Naive thymus-derived CD4-positive, alpha-beta T cell (primary cell): ENCODE measurements at regions not wholly inside any gene's neighbourhood (a gene's known extent, or its start where the extent isn't known, plus 50 kb on each side); places are given as distances from the start of the nearest gene placed in this dataset.
A peak's percentile ranks its signal among the peaks of the same experiment; 100 is the strongest.

Source experiments
- ATAC-seq: fragments of 150-1000 bp; cut with Tn5 transposase; 2 replicates; pipeline ENCODE4 v1.10.0; 2021; ENCODE audit warnings: mild to moderate bottlenecking, moderate library complexity
- CTCF ChIA-PET: fragments of 350-600 bp; sonication (Branson Sonifier 250); formaldehyde crosslinking; loops from one replicate; lab custom pipeline; 2021; ENCODE audit warnings: antibody characterized with exemption; lab: Charles Lee
- POLR2A ChIA-PET: fragments of 350-600 bp; sonication (Branson Sonifier 250); formaldehyde crosslinking; loops from one replicate; lab custom pipeline; 2021; ENCODE audit warnings: antibody characterized with exemption, inconsistent platforms; lab: Charles Lee
- DNase-seq, 9 donors: peaks; one replicate each; pipeline versions ENCODE4 v3.0.0 to v3.0.0-alpha.2; 2020 to 2022; ENCODE audit warnings: mixed read lengths in 1 of 9
- H3K27ac ChIP-seq: one replicate; pipeline ENCODE4 v1.7.0; 2013; ENCODE audit warnings: mild to moderate bottlenecking, low read depth, low read length, moderate library complexity
- H3K27me3 ChIP-seq, 2 donors: one replicate each; pipeline ENCODE4 v1.7.0; 2013; ENCODE audit warnings: low read length in 2 of 2, mild to moderate bottlenecking in 2 of 2, moderate library complexity in 2 of 2; ENCODE audit not compliant: control insufficient read depth in 2 of 2, insufficient read depth in 2 of 2
- H3K36me3 ChIP-seq, 3 experiments: 1 replicate in 2 of 3; 2 replicates in 1 of 3; pipeline ENCODE4 v1.7.0; 2013; ENCODE audit warnings: low read length in 3 of 3, mild to moderate bottlenecking in 3 of 3, moderate library complexity in 1 of 3; ENCODE audit not compliant: insufficient read depth in 3 of 3, control insufficient read depth in 2 of 3
- H3K4me1 ChIP-seq, 2 donors: one replicate each; pipeline ENCODE4 v1.7.0; 2013; ENCODE audit warnings: low read length in 2 of 2, mild to moderate bottlenecking in 2 of 2, moderate library complexity in 1 of 2; ENCODE audit not compliant: control insufficient read depth in 2 of 2, insufficient read depth in 2 of 2
- H3K4me3 ChIP-seq: 2 replicates; pipeline ENCODE4 v1.7.0; 2013; ENCODE audit warnings: mild to moderate bottlenecking, low read length
- H3K9me3 ChIP-seq, 3 experiments: 1 replicate in 2 of 3; 2 replicates in 1 of 3; pipeline ENCODE4 v1.7.0; 2013; ENCODE audit warnings: low read length in 3 of 3; ENCODE audit not compliant: control insufficient read depth in 2 of 3
- H3K27ac Mint-ChIP-seq, 9 donors: one replicate each; pipeline ENCODE4 v1.8.0; 2020 to 2022; ENCODE audit warnings: mixed read lengths in 9 of 9, mild to moderate bottlenecking in 8 of 9, moderate library complexity in 5 of 9, inconsistent platforms in 2 of 9
- H3K27me3 Mint-ChIP-seq, 5 donors: one replicate each; pipeline ENCODE4 v1.8.0; 2021 to 2022; ENCODE audit warnings: mixed read lengths in 5 of 5, mild to moderate bottlenecking in 1 of 5
- H3K36me3 Mint-ChIP-seq, 5 donors: one replicate each; pipeline ENCODE4 v1.8.0; 2020 to 2022; ENCODE audit warnings: mixed read lengths in 5 of 5, mild to moderate bottlenecking in 3 of 5, inconsistent platforms in 1 of 5
- H3K4me1 Mint-ChIP-seq, 7 donors: one replicate each; pipeline ENCODE4 v1.8.0; 2020 to 2022; ENCODE audit warnings: mixed read lengths in 7 of 7, mild to moderate bottlenecking in 3 of 7, inconsistent platforms in 1 of 7
- H3K4me3 Mint-ChIP-seq, 10 donors: one replicate each; pipeline ENCODE4 v1.8.0; 2020 to 2022; ENCODE audit warnings: mild to moderate bottlenecking in 10 of 10, mixed read lengths in 10 of 10, moderate library complexity in 6 of 10, inconsistent platforms in 2 of 10
- H3K9me3 Mint-ChIP-seq, 11 donors: one replicate each; pipeline ENCODE4 v1.8.0; 2020 to 2022; ENCODE audit warnings: mixed read lengths in 11 of 11, mild to moderate bottlenecking in 4 of 11, inconsistent platforms in 1 of 11, moderate library complexity in 1 of 11
- intact Hi-C, 2 donors: fragments of 100-400 bp; cut with micrococcal nuclease; formaldehyde crosslinking; loops; one replicate each; pipeline ENCODE4 v1.15.1; 2023

GRCh38 chr9:126217250-126217653 is 109.4 kb upstream of the MVB12B start:
- no peak for ATAC-seq
- intact Hi-C loops = no loop called here
- peaks cover 0 to 3% (median 0%) of the 10 kb centered on the region in 7 donors for H3K4me1 Mint-ChIP-seq
- peaks cover 0 to 14% (median 0%) of the 10 kb centered on the region in 5 donors for H3K36me3 Mint-ChIP-seq
- Histone ChIP-seq H3K27me3 (no peaks in the 10 kb centered on the region), H3K4me3 (no peak overlapping the region), H3K27ac (no peak overlapping the region), H3K4me1 (no peaks in the 10 kb centered on the region), H3K36me3 (no peaks in the 10 kb centered on the region), H3K9me3 (no peaks in the 10 kb centered on the region)
- ChIA-PET POLR2A (no interaction called here), CTCF (no interaction called here)
- peaks cover 4 to 32% (median 14%) of the 10 kb centered on the region in 11 donors for H3K9me3 Mint-ChIP-seq
- H3K4me3 Mint-ChIP-seq = no peak overlapping the region
- peaks cover 53 to 67% (median 66%) of the 10 kb centered on the region in 5 donors for H3K27me3 Mint-ChIP-seq
- H3K27ac Mint-ChIP-seq = no peak overlapping the region
- no peak for DNase-seq

DNA sequence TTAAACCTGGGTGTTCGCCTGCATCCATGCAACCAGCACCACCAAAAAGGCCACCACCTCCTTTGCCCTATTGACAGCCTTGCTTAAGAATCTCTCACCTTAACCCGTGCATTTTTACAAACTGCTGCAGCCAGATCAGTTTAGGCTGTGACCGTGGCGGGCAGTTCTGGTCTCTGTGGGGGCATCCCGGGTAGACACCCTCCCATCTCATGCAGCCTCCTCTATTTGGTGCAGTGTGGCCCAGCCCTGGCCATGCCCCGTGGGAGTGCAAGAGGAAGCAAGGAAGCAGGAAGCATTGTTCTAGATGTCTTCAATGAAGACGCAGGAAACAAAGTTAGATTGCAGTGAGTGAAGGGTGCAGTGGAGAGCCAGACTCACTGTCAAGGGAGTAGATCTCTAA is 108.8 kb upstream of the MVB12B start:
- peaks cover 4 to 32% (median 15%) of the 10 kb centered on the region in 11 donors for H3K9me3 Mint-ChIP-seq
- H3K36me3 Mint-ChIP-seq = peaks cover 0 to 14% (median 0%) of the 10 kb centered on the region in 5 donors
- H3K27me3 Mint-ChIP-seq = peaks cover 56 to 70% (median 68%) of the 10 kb centered on the region in 5 donors
- Histone ChIP-seq H3K4me3 (no peak overlapping the region), H3K4me1 (no peaks in the 10 kb centered on the region), H3K9me3 (no peaks in the 10 kb centered on the region), H3K36me3 (no peaks in the 10 kb centered on the region), H3K27ac (no peak overlapping the region), H3K27me3 (no peaks in the 10 kb centered on the region)
- intact Hi-C loops = no loop called here
- no peak overlapping the region for H3K27ac Mint-ChIP-seq
- no peak for ATAC-seq
- no peak for DNase-seq
- ChIA-PET CTCF (no interaction called here), POLR2A (no interaction called here)
- H3K4me3 Mint-ChIP-seq = no peak overlapping the region
- H3K4me1 Mint-ChIP-seq = peaks cover 0 to 5% (median 0%) of the 10 kb centered on the region in 7 donors

DNA sequence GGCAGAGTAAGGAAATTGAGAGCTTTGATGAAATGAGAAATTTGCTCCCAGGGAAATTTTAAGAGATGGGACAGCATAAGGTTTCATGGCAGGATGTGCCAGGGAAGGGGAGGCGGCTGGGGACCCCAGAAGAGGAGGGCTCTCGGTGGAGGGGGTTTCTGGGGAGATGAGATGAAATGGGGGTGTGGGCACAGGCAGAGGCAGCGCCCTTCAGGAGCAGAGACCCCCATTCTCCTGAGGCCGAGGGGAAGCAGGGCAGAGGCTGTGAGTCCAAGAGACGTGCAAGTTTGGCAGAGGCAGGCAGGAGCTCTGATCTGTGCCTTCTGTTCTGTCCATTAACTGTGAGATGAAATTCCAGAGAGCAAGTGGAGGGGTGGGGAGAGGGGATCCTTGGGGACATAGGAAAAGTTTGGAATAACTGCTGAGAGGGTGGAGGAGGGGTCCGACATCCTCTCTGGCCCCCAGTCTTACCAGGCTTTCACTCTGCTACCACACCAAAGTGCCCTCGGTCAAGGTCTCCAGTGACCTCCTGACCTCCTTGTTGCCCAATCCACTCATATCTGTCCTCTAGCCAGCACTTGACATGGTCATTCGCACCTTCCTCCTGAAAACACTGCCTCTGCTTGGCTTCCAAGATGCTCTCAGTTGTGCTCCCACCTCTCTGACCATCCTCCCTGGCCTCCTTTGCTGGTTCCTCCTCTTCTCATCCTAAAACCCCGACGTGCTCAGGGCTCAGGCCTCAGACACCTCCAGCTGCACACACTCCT is 108.1 kb upstream of the MVB12B start:
- intact Hi-C loops = no loop called here
- Mint-ChIP-seq H3K4me3 (no peak overlapping the region), H3K27me3 (peaks cover 61 to 77% (median 68%) of the 10 kb centered on the region in 5 donors), H3K36me3 (peaks cover 0 to 14% (median 0%) of the 10 kb centered on the region in 5 donors), H3K4me1 (peaks cover 0 to 5% (median 0%) of the 10 kb centered on the region in 7 donors), H3K27ac (peak overlapping the region in 1 of 9 donors; percentile 52), H3K9me3 (peaks cover 4 to 32% (median 15%) of the 10 kb centered on the region in 11 donors)
- no peaks in the 10 kb centered on the region for H3K27me3 ChIP-seq
- H3K9me3 ChIP-seq = no peaks in the 10 kb centered on the region
- DNase-seq (no peak), ATAC-seq (no peak)
- ChIA-PET POLR2A (no interaction called here), CTCF (no interaction called here)
- no peak overlapping the region for H3K4me3 ChIP-seq
- no peaks in the 10 kb centered on the region for H3K36me3 ChIP-seq
- no peaks in the 10 kb centered on the region for H3K4me1 ChIP-seq
- H3K27ac ChIP-seq = no peak overlapping the region

DNA sequence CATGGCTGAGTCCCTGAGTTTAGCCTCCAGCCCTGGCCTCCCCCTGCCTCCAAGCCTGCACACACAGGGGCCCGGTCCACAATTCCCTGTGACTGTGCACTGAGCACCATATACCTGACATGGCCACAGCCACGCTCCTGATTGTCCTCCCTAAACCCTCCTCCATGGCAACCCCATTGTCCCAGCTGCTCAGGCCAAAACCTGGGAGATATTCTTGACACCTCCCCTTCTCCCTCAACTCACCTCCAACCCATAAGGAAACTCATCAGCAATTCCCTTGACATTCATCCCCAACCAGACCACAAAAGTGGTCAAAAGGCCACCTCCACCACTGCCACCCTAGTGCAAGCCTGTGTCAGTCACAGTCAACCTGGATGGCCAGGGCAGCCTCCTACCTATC is 107.5 kb upstream of the MVB12B start:
- no peaks in the 10 kb centered on the region for H3K4me1 ChIP-seq
- H3K4me1 Mint-ChIP-seq = peaks cover 0 to 5% (median 0%) of the 10 kb centered on the region in 7 donors
- no peak overlapping the region for H3K27ac ChIP-seq
- no peaks in the 10 kb centered on the region for H3K27me3 ChIP-seq
- peaks cover 0 to 14% (median 0%) of the 10 kb centered on the region in 5 donors for H3K36me3 Mint-ChIP-seq
- H3K4me3 ChIP-seq = no peak overlapping the region
- H3K4me3 Mint-ChIP-seq = no peak overlapping the region
- H3K9me3 Mint-ChIP-seq = peaks cover 2 to 27% (median 13%) of the 10 kb centered on the region in 11 donors
- ChIA-PET CTCF (no interaction called here), POLR2A (no interaction called here)
- no peak for DNase-seq
- H3K36me3 ChIP-seq = no peaks in the 10 kb centered on the region
- H3K27me3 Mint-ChIP-seq = peaks cover 67 to 80% (median 75%) of the 10 kb centered on the region in 5 donors
- no peaks in the 10 kb centered on the region for H3K9me3 ChIP-seq
- no peak for ATAC-seq
- peak overlapping the region in 1 of 9 donors; percentile 52 for H3K27ac Mint-ChIP-seq
- intact Hi-C loops = no loop called here

- Histone ChIP-seq H3K27me3 (no peaks in the 10 kb centered on the region), H3K27ac (no peak overlapping the region), H3K4me3 (no peak overlapping the region), H3K36me3 (no peaks in the 10 kb centered on the region), H3K9me3 (no peaks in the 10 kb centered on the region), H3K4me1 (no peaks in the 10 kb centered on the region)
- Mint-ChIP-seq H3K9me3 (peaks cover 0 to 22% (median 10%) of the 10 kb centered on the region in 11 donors), H3K36me3 (peaks cover 0 to 14% (median 0%) of the 10 kb centered on the region in 5 donors), H3K27ac (no peak overlapping the region), H3K4me1 (peaks cover 0 to 6% (median 0%) of the 10 kb centered on the region in 7 donors), H3K27me3 (peaks cover 71 to 83% (median 78%) of the 10 kb centered on the region in 5 donors), H3K4me3 (no peak overlapping the region)
- intact Hi-C loops = loop anchor here in 1 of 2 donors (2.0 kb wide), 1 partner anchor 657 kb away; no protein-coding TSS in a partner anchor
- POLR2A ChIA-PET = no interaction called here
- CTCF ChIA-PET = no interaction called here
- no peak for ATAC-seq
- DNase-seq = no peak
Measured at GRCh38 chr9:126219648-126220063, 107.0 kb upstream of the MVB12B start.

GRCh38 chr9:126221480-126221879 is 105.1 kb upstream of the MVB12B start:
- H3K4me1 Mint-ChIP-seq = peaks cover 0 to 8% (median 0%) of the 10 kb centered on the region in 7 donors
- no peak overlapping the region for H3K27ac Mint-ChIP-seq
- intact Hi-C loops = loop anchor here in 1 of 2 donors (2.0 kb wide), 1 partner anchor 659 kb away; no protein-coding TSS in a partner anchor
- peaks cover 0 to 11% (median 0%) of the 10 kb centered on the region in 5 donors for H3K36me3 Mint-ChIP-seq
- Histone ChIP-seq H3K36me3 (no peaks in the 10 kb centered on the region), H3K27me3 (no peaks in the 10 kb centered on the region), H3K4me1 (no peaks in the 10 kb centered on the region), H3K9me3 (no peaks in the 10 kb centered on the region), H3K27ac (no peak overlapping the region), H3K4me3 (no peak overlapping the region)
- no peak overlapping the region for H3K4me3 Mint-ChIP-seq
- DNase-seq (no peak), ATAC-seq (no peak)
- peaks cover 63 to 88% (median 74%) of the 10 kb centered on the region in 5 donors for H3K27me3 Mint-ChIP-seq
- POLR2A ChIA-PET = no interaction called here
- H3K9me3 Mint-ChIP-seq = peaks cover 0 to 10% (median 5%) of the 10 kb centered on the region in 11 donors
- CTCF ChIA-PET = interaction anchor here (0.6 to 1.4 kb wide), 3 partner anchors 270 to 678 kb away, joined by 3 read pairs; no protein-coding TSS in a partner anchor
